ENCODE measurements at regions not wholly inside any gene's neighbourhood (a gene's known extent, or its start where the extent isn't known, plus 50 kb on each side); places are given as distances from the start of the nearest gene placed in this dataset.
A peak's percentile ranks its signal among the peaks of the same experiment; 100 is the strongest.
"Not testable (repeated sequence)": the region's sequence is repeated elsewhere in the genome, so short reads cannot be mapped to it uniquely, and the experiment has no call there.

DNA sequence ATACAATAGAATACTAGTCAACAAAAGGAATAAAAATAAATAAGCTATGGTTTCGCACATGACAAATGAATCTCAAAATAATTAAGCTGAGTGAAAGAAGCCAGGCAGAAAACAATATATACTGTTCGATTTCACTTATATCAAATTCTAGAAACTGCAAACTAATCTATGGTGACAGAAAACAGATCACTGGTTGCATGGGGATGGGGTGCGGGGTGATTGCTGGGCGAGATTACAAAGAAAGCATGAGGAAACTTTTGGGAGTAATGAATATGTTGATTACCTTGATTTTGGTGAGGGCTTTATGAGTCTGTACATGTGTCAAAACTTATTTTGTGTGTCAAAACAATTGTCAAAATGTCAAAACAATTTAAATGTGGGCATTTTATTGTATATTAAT is 135.6 kb downstream of the GPR85 start:
- 83% methylated on average over 2 of the region's 4 CpGs for WGBS
- Histone ChIP-seq H3K9ac (ENCODE audit: low read depth, low read length) (no peak overlapping the region), H3K9me3 (ENCODE audit: insufficient read depth, low read depth, low read length) (no peaks in the 10 kb centered on the region), H3K36me3 (ENCODE audit: insufficient read depth, low read length) (no peaks in the 10 kb centered on the region), H3K27me3 (ENCODE audit: insufficient read depth, low read length) (0 out of 2 replicates have a peak, but pooled peaks cover 4% of the 10 kb centered on the region), H3K4me1 (ENCODE audit: insufficient read depth, low read length) (no peaks in the 10 kb centered on the region), H3K4me3 (ENCODE audit: low read length) (no peak overlapping the region), H3K27ac (ENCODE audit: low read depth, low read length) (no peak overlapping the region)

GRCh38 chr7:112949682-112950081 is 136.9 kb downstream of the GPR85 start:
- H3K9me3 ChIP-seq (ENCODE audit: insufficient read depth, low read depth, low read length); H3K27me3 ChIP-seq (ENCODE audit: insufficient read depth, low read length); H3K9ac ChIP-seq (ENCODE audit: low read depth, low read length); H3K4me3 ChIP-seq (ENCODE audit: low read length); H3K27ac ChIP-seq (ENCODE audit: low read depth, low read length); H3K36me3 ChIP-seq (ENCODE audit: insufficient read depth, low read length); H3K4me1 ChIP-seq (ENCODE audit: insufficient read depth, low read length): not testable (repeated sequence)
- WGBS, result 70% methylated on average over 4 of the region's 4 CpGs

- Histone ChIP-seq H3K9me3 (ENCODE audit: insufficient read depth, low read depth, low read length) (no peaks in the 10 kb centered on the region), H3K4me1 (ENCODE audit: insufficient read depth, low read length) (no peaks in the 10 kb centered on the region), H3K27me3 (ENCODE audit: insufficient read depth, low read length) (0 out of 2 replicates have a peak, but pooled peaks cover 4% of the 10 kb centered on the region), H3K9ac (ENCODE audit: low read depth, low read length) (no peak overlapping the region), H3K36me3 (ENCODE audit: insufficient read depth, low read length) (no peaks in the 10 kb centered on the region), H3K27ac (ENCODE audit: low read depth, low read length) (no peak overlapping the region), H3K4me3 (ENCODE audit: low read length) (no peak overlapping the region)
- WGBS, result 94% methylated on average over 2 of the region's 2 CpGs
Observed at GRCh38 chr7:112946350-112946749, 140.3 kb downstream of the GPR85 start.

- H3K27me3 ChIP-seq (ENCODE audit: insufficient read depth, low read length), result 0 out of 2 replicates have a peak, but pooled peaks cover 4% of the 10 kb centered on the region
- H3K4me3 ChIP-seq (ENCODE audit: low read length), result no peak overlapping the region
- H3K27ac ChIP-seq (ENCODE audit: low read depth, low read length), result no peak overlapping the region
- no peaks in the 10 kb centered on the region for H3K9me3 ChIP-seq (ENCODE audit: insufficient read depth, low read depth, low read length)
- 82% methylated on average over 2 of the region's 3 CpGs for WGBS
- H3K4me1 ChIP-seq (ENCODE audit: insufficient read depth, low read length), result peaks cover 6% of the 10 kb centered on the region
- H3K36me3 ChIP-seq (ENCODE audit: insufficient read depth, low read length), result no peaks in the 10 kb centered on the region
- no peak overlapping the region for H3K9ac ChIP-seq (ENCODE audit: low read depth, low read length)
Observed at GRCh38 chr7:112945046-112945445, 141.6 kb downstream of the GPR85 start.

DNA sequence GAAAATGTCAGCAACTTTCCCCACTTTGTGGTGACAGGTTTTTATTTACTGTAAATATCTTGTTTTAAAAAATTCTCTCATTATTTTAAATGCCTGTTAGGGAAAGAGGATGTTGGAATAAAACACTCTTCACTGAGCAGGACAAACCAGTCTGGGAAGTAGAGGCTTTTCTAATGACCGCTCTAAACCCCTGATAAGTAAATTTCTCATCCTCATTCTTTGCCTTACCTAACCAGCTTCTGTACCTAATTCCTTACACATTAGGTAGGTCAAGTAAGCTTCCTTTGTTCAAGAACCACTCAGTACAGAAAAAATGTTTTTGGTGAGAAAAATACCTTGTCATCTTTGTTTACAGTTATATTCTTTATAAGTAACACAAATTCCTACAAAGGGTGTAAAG is 143.6 kb downstream of the GPR85 start:
- Histone ChIP-seq H3K27me3 (ENCODE audit: insufficient read depth, low read length) (0 out of 2 replicates have a peak, but pooled peaks cover 4% of the 10 kb centered on the region), H3K36me3 (ENCODE audit: insufficient read depth, low read length) (no peaks in the 10 kb centered on the region), H3K9ac (ENCODE audit: low read depth, low read length) (no peak overlapping the region), H3K4me1 (ENCODE audit: insufficient read depth, low read length) (peaks cover 13% of the 10 kb centered on the region), H3K9me3 (ENCODE audit: insufficient read depth, low read depth, low read length) (no peaks in the 10 kb centered on the region), H3K4me3 (ENCODE audit: low read length) (no peak overlapping the region), H3K27ac (ENCODE audit: low read depth, low read length) (no peak overlapping the region)
- WGBS, result 94% methylated on average over 1 of the region's 1 CpG

GRCh38 chr7:112942125-112942524 is 144.5 kb downstream of the GPR85 start:
- 94% methylated on average over 5 of the region's 6 CpGs for WGBS
- H3K36me3 ChIP-seq (ENCODE audit: insufficient read depth, low read length); H3K27ac ChIP-seq (ENCODE audit: low read depth, low read length); H3K9me3 ChIP-seq (ENCODE audit: insufficient read depth, low read depth, low read length); H3K27me3 ChIP-seq (ENCODE audit: insufficient read depth, low read length); H3K4me3 ChIP-seq (ENCODE audit: low read length); H3K9ac ChIP-seq (ENCODE audit: low read depth, low read length): not testable (repeated sequence)
- H3K4me1 ChIP-seq (ENCODE audit: insufficient read depth, low read length), result peaks cover 19% of the 10 kb centered on the region

DNA sequence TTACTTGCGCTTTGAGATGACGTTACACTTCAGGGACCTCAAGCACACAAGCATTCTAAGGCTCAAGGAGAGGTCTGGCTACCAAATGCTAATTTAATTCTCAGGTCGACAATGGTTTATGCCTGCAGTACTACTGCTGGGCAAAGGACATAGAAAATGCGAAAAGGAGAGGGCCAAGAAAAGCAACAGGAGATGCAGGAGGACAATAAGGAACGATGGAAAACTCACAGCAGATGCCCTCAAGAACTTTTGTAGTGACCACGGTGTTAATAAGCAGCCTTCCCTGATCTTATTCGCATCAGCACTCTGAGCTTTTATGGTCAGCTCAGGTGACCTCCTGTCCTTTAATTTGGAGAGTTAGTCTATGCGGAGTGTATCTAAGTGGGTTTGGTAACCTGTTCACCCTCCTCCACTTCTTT is 146.3 kb downstream of the GPR85 start:
- Histone ChIP-seq H3K9ac (ENCODE audit: low read depth, low read length) (peak overlapping the region; percentile 88), H3K4me3 (ENCODE audit: low read length) (peak overlapping the region; percentile 88), H3K9me3 (ENCODE audit: insufficient read depth, low read depth, low read length) (no peaks in the 10 kb centered on the region), H3K36me3 (ENCODE audit: insufficient read depth, low read length) (no peaks in the 10 kb centered on the region), H3K4me1 (ENCODE audit: insufficient read depth, low read length) (peaks cover 19% of the 10 kb centered on the region), H3K27me3 (ENCODE audit: insufficient read depth, low read length) (no peaks in the 10 kb centered on the region), H3K27ac (ENCODE audit: low read depth, low read length) (peak overlapping the region; percentile 84)
- WGBS, result 42% methylated on average over 8 of the region's 8 CpGs

GRCh38 chr7:112939574-112940313 is 146.9 kb downstream of the GPR85 start:
- under 1% methylated on average over 55 of the region's 55 CpGs for WGBS
- H3K9ac ChIP-seq (ENCODE audit: low read depth, low read length), result peak overlapping the region; percentile 88
- no peaks in the 10 kb centered on the region for H3K27me3 ChIP-seq (ENCODE audit: insufficient read depth, low read length)
- H3K4me3 ChIP-seq (ENCODE audit: low read length), result peak overlapping the region; percentile 88
- H3K9me3 ChIP-seq (ENCODE audit: insufficient read depth, low read depth, low read length), result no peaks in the 10 kb centered on the region
- H3K27ac ChIP-seq (ENCODE audit: low read depth, low read length), result peak overlapping the region; percentile 85
- no peaks in the 10 kb centered on the region for H3K36me3 ChIP-seq (ENCODE audit: insufficient read depth, low read length)
- peaks cover 19% of the 10 kb centered on the region for H3K4me1 ChIP-seq (ENCODE audit: insufficient read depth, low read length)

GRCh38 chr7:112938863-112939573 is 147.6 kb downstream of the GPR85 start:
- peak overlapping the region; percentile 85 for H3K27ac ChIP-seq (ENCODE audit: low read depth, low read length)
- no peaks in the 10 kb centered on the region for H3K27me3 ChIP-seq (ENCODE audit: insufficient read depth, low read length)
- WGBS, result 4% methylated on average over 25 of the region's 26 CpGs
- H3K36me3 ChIP-seq (ENCODE audit: insufficient read depth, low read length), result no peaks in the 10 kb centered on the region
- peak overlapping the region; percentile 73 for H3K9ac ChIP-seq (ENCODE audit: low read depth, low read length)
- peaks cover 19% of the 10 kb centered on the region for H3K4me1 ChIP-seq (ENCODE audit: insufficient read depth, low read length)
- no peaks in the 10 kb centered on the region for H3K9me3 ChIP-seq (ENCODE audit: insufficient read depth, low read depth, low read length)
- peak overlapping the region; percentile 88 for H3K4me3 ChIP-seq (ENCODE audit: low read length)

DNA sequence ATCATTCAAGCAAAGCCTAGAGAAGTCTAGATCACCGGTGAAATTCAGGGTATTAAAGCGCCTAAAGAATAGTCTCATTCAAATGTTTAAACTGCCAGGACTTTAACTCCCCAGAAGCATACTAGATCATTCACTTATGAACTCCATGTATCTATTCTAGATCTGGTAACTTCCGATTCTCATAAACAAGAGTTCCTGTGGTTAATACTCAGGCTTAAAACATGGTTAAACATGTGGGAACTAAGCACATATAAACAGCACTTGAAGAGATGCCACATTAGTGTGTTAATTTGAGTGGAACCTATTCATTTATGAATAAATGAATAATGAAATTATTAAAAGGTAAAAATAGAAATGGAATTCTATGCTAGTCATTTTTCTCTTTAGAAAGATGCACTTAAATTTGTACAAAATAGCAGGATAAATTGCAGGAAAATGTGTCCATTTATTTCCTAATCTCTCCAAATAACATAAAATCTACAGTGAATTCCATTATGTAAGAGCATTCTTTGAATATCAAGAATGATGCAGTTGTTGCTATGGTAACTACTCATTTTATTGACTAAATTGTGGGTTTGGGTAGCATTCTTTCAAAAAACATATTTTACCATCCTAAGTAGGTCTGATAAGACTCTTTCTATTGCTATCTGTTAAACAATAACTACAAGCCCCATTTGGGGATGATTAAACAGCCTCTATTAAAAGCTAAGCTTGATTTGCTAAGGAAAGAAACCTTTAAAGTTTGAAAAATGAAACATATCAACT is 147.6 kb upstream of the TMEM168 start:
- Histone ChIP-seq H3K27me3 (ENCODE audit: insufficient read depth, low read length) (no peaks in the 10 kb centered on the region), H3K9ac (ENCODE audit: low read depth, low read length) (no peak overlapping the region), H3K27ac (ENCODE audit: low read depth, low read length) (no peak overlapping the region), H3K9me3 (ENCODE audit: insufficient read depth, low read depth, low read length) (no peaks in the 10 kb centered on the region), H3K4me1 (ENCODE audit: insufficient read depth, low read length) (peaks cover 29% of the 10 kb centered on the region), H3K4me3 (ENCODE audit: low read length) (peak overlapping the region; percentile 88), H3K36me3 (ENCODE audit: insufficient read depth, low read length) (no peaks in the 10 kb centered on the region)
- WGBS, result 98% methylated on average over 3 of the region's 3 CpGs

DNA sequence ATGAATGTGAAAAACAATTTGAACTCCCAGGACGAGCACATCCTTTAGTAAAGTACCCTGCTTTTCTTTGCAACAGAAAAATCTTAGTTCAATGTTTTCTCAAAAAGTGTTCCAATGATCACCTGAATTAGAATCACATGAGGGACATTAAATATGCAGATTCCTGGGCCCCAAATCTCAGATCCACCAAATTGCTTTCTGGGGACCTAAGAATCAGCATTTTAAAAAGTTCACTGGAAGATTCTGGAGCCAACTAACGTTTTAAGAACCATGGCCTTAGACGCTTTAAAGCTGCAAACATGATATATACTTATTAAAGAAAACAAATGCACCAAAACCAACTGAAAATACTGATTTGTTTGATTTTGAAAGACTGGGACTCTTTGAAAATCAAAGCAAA is 143.4 kb upstream of the TMEM168 start:
- Histone ChIP-seq H3K4me3 (ENCODE audit: low read length) (no peak overlapping the region), H3K9ac (ENCODE audit: low read depth, low read length) (no peak overlapping the region), H3K27ac (ENCODE audit: low read depth, low read length) (no peak overlapping the region), H3K36me3 (ENCODE audit: insufficient read depth, low read length) (no peaks in the 10 kb centered on the region), H3K4me1 (ENCODE audit: insufficient read depth, low read length) (peaks cover 40% of the 10 kb centered on the region), H3K9me3 (ENCODE audit: insufficient read depth, low read depth, low read length) (no peaks in the 10 kb centered on the region), H3K27me3 (ENCODE audit: insufficient read depth, low read length) (no peaks in the 10 kb centered on the region)
- 91% methylated on average over 2 of the region's 3 CpGs for WGBS
